ENCODE measurements at regions not wholly inside any gene's neighbourhood (a gene's known extent, or its start where the extent isn't known, plus 50 kb on each side); places are given as distances from the start of the nearest gene placed in this dataset.

DNA sequence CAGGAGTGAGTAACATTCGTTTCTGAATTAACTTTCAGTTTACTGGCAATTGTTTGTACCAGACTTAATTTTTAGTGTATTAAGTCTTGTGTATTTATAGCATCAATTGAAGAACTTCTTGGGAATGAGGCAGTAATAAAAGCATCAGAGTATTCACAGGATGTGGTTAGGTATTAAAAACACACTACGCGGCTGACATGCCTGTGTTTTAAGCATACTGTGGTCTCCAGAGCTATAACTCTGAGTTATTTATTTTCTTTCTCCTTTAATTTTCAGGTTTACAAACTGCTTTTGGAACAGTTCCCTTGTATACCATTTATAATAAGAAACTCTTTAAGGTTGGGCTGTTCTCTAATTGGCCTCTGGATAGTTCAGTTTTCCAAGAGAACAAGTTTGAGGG lies 626.1 kb upstream of the NRG3 start:
- TF ChIP-seq, protein P1, sequence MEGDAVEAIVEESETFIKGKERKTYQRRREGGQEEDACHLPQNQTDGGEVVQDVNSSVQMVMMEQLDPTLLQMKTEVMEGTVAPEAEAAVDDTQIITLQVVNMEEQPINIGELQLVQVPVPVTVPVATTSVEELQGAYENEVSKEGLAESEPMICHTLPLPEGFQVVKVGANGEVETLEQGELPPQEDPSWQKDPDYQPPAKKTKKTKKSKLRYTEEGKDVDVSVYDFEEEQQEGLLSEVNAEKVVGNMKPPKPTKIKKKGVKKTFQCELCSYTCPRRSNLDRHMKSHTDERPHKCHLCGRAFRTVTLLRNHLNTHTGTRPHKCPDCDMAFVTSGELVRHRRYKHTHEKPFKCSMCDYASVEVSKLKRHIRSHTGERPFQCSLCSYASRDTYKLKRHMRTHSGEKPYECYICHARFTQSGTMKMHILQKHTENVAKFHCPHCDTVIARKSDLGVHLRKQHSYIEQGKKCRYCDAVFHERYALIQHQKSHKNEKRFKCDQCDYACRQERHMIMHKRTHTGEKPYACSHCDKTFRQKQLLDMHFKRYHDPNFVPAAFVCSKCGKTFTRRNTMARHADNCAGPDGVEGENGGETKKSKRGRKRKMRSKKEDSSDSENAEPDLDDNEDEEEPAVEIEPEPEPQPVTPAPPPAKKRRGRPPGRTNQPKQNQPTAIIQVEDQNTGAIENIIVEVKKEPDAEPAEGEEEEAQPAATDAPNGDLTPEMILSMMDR (IDR thresholded peaks at IDR 0.05; ENCODE audit: low read length): no peak
- no peak for TF ChIP-seq EZH2 (IDR thresholded peaks at IDR 0.05; ENCODE audit: borderline replicate concordance, low read length)
